T-cell (primary cell): ENCODE measurements at regions not wholly inside any gene's neighbourhood (a gene's known extent, or its start where the extent isn't known, plus 50 kb on each side); places are given as distances from the start of the nearest gene placed in this dataset.

Source experiments
- ATAC-seq, 4 experiments: fragments of 200-7000 bp in 3 of 4; fragments of 150-1000 bp in 1 of 4; cut with Tn5 transposase; replicated peaks in 1 of 4; 1 replicate in 3 of 4; 2 replicates in 1 of 4; pipeline ENCODE4 v1.10.0; 2021; ENCODE audit warnings: moderate library complexity in 3 of 4, mild to moderate bottlenecking in 2 of 4, moderate number of reproducible peaks in 1 of 4
- CTCF ChIA-PET, 2 donors: fragments of 300-600 bp; sonication (Branson Sonifier 250); formaldehyde crosslinking; loops; one replicate each; lab custom pipeline; 2022; ENCODE audit warnings: antibody characterized with exemption in 2 of 2; lab: Charles Lee
- POLR2A ChIA-PET, 2 donors: fragments of 300-600 bp; sonication (Branson Sonifier 250); formaldehyde crosslinking; loops; one replicate each; lab custom pipeline; 2022; ENCODE audit warnings: antibody characterized with exemption in 2 of 2; lab: Charles Lee
- DNase-seq, 35 experiments: peaks; one replicate each; pipeline versions ENCODE4 v3.0.0 to v3.0.0-alpha.2; 2013 to 2023
- H3K27ac ChIP-seq: one replicate; pipeline ENCODE4 v1.5.1; 2013; ENCODE audit warnings: low read length
- H3K27me3 ChIP-seq, 2 experiments: replicated peaks in 1 of 2; 1 replicate in 1 of 2; 2 replicates in 1 of 2; pipeline versions ENCODE4 v1.6.1 to v1.7.0; 2013; ENCODE audit warnings: low read length in 1 of 2, mixed read lengths in 1 of 2; ENCODE audit not compliant: control insufficient read depth in 2 of 2, insufficient read depth in 2 of 2; ENCODE audit errors: extremely low read depth in 1 of 2
- H3K36me3 ChIP-seq, 2 donors: 1 replicate in 1 of 2; 2 replicates in 1 of 2; pipeline versions ENCODE4 v1.6.1 to v1.7.0; 2013; ENCODE audit warnings: low read length in 1 of 2; ENCODE audit not compliant: control insufficient read depth in 2 of 2, insufficient read depth in 1 of 2; ENCODE audit errors: extremely low read depth in 1 of 2
- H3K4me1 ChIP-seq, 2 experiments: 1 replicate in 1 of 2; 2 replicates in 1 of 2; pipeline versions ENCODE4 v1.6.1 to v1.7.0; 2013; ENCODE audit warnings: low read length in 2 of 2, mixed read lengths in 1 of 2; ENCODE audit not compliant: insufficient read depth in 2 of 2, control insufficient read depth in 1 of 2; ENCODE audit errors: extremely low read depth in 1 of 2
- H3K4me3 ChIP-seq, 2 donors: 1 replicate in 1 of 2; 2 replicates in 1 of 2; pipeline versions ENCODE4 v1.5.1 to v1.7.0; 2013; ENCODE audit warnings: mild to moderate bottlenecking in 2 of 2, low read length in 1 of 2, moderate library complexity in 1 of 2; ENCODE audit not compliant: control insufficient read depth in 1 of 2; ENCODE audit errors: extremely low read depth in 1 of 2
- H3K9me3 ChIP-seq: 2 replicates; pipeline ENCODE4 v1.7.0; 2013
- H3K27ac Mint-ChIP-seq, 2 donors: one replicate each; pipeline ENCODE4 v1.8.0; 2020 to 2021; ENCODE audit warnings: mild to moderate bottlenecking in 2 of 2, mixed read lengths in 2 of 2
- H3K27me3 Mint-ChIP-seq, 2 donors: one replicate each; pipeline ENCODE4 v1.8.0; 2021 to 2022; ENCODE audit warnings: mixed read lengths in 2 of 2
- H3K36me3 Mint-ChIP-seq: one replicate; pipeline ENCODE4 v1.8.0; 2021; ENCODE audit warnings: mixed read lengths
- H3K4me1 Mint-ChIP-seq, 3 donors: one replicate each; pipeline ENCODE4 v1.8.0; 2020 to 2022; ENCODE audit warnings: mixed read lengths in 3 of 3, mild to moderate bottlenecking in 1 of 3
- H3K4me3 Mint-ChIP-seq, 3 donors: one replicate each; pipeline ENCODE4 v1.8.0; 2020 to 2022; ENCODE audit warnings: mild to moderate bottlenecking in 3 of 3, mixed read lengths in 3 of 3, moderate library complexity in 3 of 3
- H3K9me3 Mint-ChIP-seq, 3 donors: one replicate each; pipeline ENCODE4 v1.8.0; 2020 to 2022; ENCODE audit warnings: mixed read lengths in 3 of 3
- WGBS: methylation state at CpG from one replicate; pipeline ENCODE4 v1.1.5; 2013; ENCODE audit warnings: missing lambda C conversion rate; ENCODE audit not compliant: insufficient coverage; 5-methylcytosine and 5-hydroxymethylcytosine counted together

GRCh38 chr5:114296191-114296590, 65.7 kb upstream of the KCNN2 start:
- no peaks in the 10 kb centered on the region for H3K9me3 Mint-ChIP-seq

DNA sequence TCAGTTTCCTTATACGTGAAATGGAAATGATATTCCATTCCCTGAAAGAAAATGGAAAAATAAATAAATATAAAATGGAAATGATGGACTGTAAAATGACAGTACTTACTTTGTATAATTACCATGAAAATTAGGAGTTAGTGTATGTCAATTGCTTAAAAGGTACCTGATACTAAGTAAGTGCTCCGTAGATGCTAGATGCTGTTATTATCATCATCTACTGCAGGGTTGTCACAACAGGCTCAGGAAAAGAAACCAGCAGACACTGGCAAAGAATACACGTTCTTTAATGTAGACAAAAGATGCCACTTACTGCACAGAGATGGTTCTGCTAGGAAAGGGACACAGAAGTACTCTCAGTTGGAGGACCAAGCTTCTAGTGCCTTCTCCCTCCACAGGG, 64.0 kb upstream of the KCNN2 start:
- Histone ChIP-seq H3K27ac (no peak overlapping the region), H3K4me1 (no peaks in the 10 kb centered on the region), H3K4me3 (no peak overlapping the region), H3K9me3 (no peaks in the 10 kb centered on the region), H3K36me3 (no peaks in the 10 kb centered on the region), H3K27me3 (no peaks in the 10 kb centered on the region)
- ChIA-PET POLR2A (no interaction called here), CTCF (no interaction called here)
- no peak for DNase-seq
- no peak for ATAC-seq
- no peak overlapping the region for H3K4me3 Mint-ChIP-seq
- WGBS, result 64% methylated on average over 2 of the region's 3 CpGs
- H3K4me1 Mint-ChIP-seq, result no peaks in the 10 kb centered on the region
- H3K9me3 Mint-ChIP-seq, result no peaks in the 10 kb centered on the region
- no peak overlapping the region for H3K27ac Mint-ChIP-seq
- H3K36me3 Mint-ChIP-seq, result no peaks in the 10 kb centered on the region
- no peaks in the 10 kb centered on the region for H3K27me3 Mint-ChIP-seq

More at GRCh38 chr5:114296191-114296590, 65.7 kb upstream of the KCNN2 start:
- H3K36me3 ChIP-seq, result no peaks in the 10 kb centered on the region
- no peaks in the 10 kb centered on the region for H3K36me3 Mint-ChIP-seq
- no peaks in the 10 kb centered on the region for H3K4me1 Mint-ChIP-seq
- H3K9me3 ChIP-seq, result no peaks in the 10 kb centered on the region
- H3K27ac Mint-ChIP-seq, result no peak overlapping the region
- ChIA-PET POLR2A (no interaction called here), CTCF (no interaction called here)
- WGBS, result 80% methylated on average over 1 of the region's 1 CpG
- DNase-seq (no peak), ATAC-seq (no peak)
- H3K27me3 Mint-ChIP-seq, result no peaks in the 10 kb centered on the region
- H3K27me3 ChIP-seq, result no peaks in the 10 kb centered on the region
- H3K4me3 ChIP-seq, result no peak overlapping the region
- H3K27ac ChIP-seq, result no peak overlapping the region
- H3K4me3 Mint-ChIP-seq, result no peak overlapping the region
- H3K4me1 ChIP-seq, result no peaks in the 10 kb centered on the region

DNA sequence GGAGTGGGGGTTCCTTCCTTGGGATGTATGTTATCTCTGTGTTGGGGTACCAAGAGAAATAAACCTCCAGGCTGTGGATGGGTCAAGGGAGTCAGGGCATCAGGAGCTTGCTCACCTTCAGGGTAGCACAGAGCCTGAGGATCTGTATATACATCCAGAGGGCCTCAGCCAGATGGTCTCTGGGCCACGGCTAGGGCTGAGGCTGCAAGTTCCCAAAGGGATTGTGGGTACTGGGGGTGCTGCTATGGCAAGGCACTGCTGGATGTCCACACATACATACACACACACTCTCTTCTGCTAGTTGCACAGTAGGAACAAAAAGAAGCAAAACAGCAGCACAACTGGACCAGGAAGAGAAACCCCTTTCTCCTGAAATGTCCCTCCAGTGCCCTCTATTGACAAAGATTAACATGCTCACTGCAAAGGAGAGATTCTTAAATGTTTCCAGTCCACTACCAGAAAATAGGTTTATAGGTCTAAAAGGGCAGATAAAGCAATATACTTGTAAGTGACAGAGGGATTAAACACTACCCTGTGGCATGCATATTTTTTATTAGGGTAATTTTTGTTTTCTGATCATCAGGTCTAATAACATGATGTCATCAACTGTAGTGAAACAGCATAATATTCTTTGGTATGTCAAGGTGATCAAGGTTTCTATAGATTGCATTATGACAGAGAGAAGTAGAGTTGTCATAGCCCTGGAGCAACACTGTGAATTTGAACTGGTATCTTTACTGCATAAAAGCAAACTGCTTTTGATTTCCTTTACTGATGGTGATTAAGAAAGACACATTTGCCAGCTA, 56.3 kb upstream of the KCNN2 start:
- Mint-ChIP-seq H3K9me3 (no peaks in the 10 kb centered on the region), H3K27me3 (no peaks in the 10 kb centered on the region), H3K27ac (no peak overlapping the region), H3K36me3 (no peaks in the 10 kb centered on the region), H3K4me3 (no peak overlapping the region), H3K4me1 (no peaks in the 10 kb centered on the region)
- no CpG with 5 or more reads among the region's 1 CpG for WGBS
- ATAC-seq, result no peak
- POLR2A ChIA-PET, result no interaction called here
- H3K4me1 ChIP-seq, result no peaks in the 10 kb centered on the region
- no peaks in the 10 kb centered on the region for H3K27me3 ChIP-seq
- H3K27ac ChIP-seq, result no peak overlapping the region
- no peak for DNase-seq
- CTCF ChIA-PET, result interaction anchor here in 1 of 2 donors (0.5 kb wide), 1 partner anchor 15 kb away, joined by 8 read pairs; no protein-coding TSS in a partner anchor
- H3K9me3 ChIP-seq, result no peaks in the 10 kb centered on the region
- H3K36me3 ChIP-seq, result no peaks in the 10 kb centered on the region
- H3K4me3 ChIP-seq, result no peak overlapping the region

DNA sequence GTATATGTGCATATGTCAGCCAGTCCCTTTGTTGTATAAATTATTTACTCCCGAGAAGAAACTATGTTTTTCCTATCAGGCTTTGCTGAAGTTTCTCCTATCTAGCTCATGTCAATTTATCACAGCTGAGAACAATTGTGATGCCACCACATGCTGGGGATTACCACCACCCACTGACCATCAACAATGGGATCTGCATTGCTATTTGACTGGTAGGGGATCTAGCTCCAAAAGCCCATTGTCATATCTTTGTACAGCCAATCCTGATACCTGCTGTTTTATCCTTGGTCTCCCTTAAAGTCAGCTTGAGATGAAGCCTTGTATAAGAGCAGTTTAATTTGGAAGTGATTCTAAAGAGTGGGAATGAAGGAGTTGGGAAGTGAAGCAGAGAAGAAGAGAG, 53.9 kb upstream of the KCNN2 start:
- ChIA-PET POLR2A (no interaction called here), CTCF (interaction anchor here in 1 of 2 donors (0.6 kb wide), 1 partner anchor 1460 kb away, joined by 5 read pairs; no protein-coding TSS in a partner anchor)
- no peak for DNase-seq
- Histone ChIP-seq H3K9me3 (no peaks in the 10 kb centered on the region), H3K27ac (no peak overlapping the region), H3K4me3 (no peak overlapping the region), H3K36me3 (no peaks in the 10 kb centered on the region), H3K4me1 (no peaks in the 10 kb centered on the region), H3K27me3 (no peaks in the 10 kb centered on the region)
- H3K27me3 Mint-ChIP-seq, result no peaks in the 10 kb centered on the region
- ATAC-seq, result no peak
- WGBS, result no CpG with 5 or more reads among the region's 1 CpG
- no peaks in the 10 kb centered on the region for H3K4me1 Mint-ChIP-seq
- peaks cover 0 to under 1% (median 0%) of the 10 kb centered on the region in 3 donors for H3K9me3 Mint-ChIP-seq
- H3K27ac Mint-ChIP-seq, result no peak overlapping the region
- no peak overlapping the region for H3K4me3 Mint-ChIP-seq
- H3K36me3 Mint-ChIP-seq, result no peaks in the 10 kb centered on the region

DNA sequence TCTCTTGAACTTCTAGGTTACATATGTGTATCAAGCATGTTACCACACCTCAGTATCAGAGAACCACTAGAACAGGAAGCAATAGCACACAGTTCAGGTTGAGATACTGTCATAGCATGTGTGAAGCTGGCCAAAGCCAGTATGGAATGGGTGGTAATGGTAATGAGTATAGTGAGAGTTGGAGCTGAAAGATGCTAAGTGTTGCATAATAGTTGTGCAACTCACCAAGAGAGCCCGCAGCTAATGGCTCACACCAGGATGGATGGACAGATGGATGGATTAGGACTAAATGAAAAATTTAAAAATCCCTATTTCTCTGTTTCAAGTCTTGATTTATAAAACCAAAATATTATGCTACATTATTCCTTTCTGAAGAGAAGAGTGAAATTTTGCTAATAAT, 53.4 kb upstream of the KCNN2 start:
- CTCF ChIA-PET, result interaction anchor here in 1 of 2 donors (0.6 kb wide), 1 partner anchor 1460 kb away, joined by 5 read pairs; no protein-coding TSS in a partner anchor
- H3K9me3 Mint-ChIP-seq, result peaks cover 0 to 4% (median 0%) of the 10 kb centered on the region in 3 donors
- H3K27ac Mint-ChIP-seq, result no peak overlapping the region
- Histone ChIP-seq H3K9me3 (no peaks in the 10 kb centered on the region), H3K4me1 (no peaks in the 10 kb centered on the region), H3K4me3 (no peak overlapping the region), H3K27ac (no peak overlapping the region), H3K27me3 (no peaks in the 10 kb centered on the region), H3K36me3 (no peaks in the 10 kb centered on the region)
- H3K4me3 Mint-ChIP-seq, result no peak overlapping the region
- no peaks in the 10 kb centered on the region for H3K36me3 Mint-ChIP-seq
- DNase-seq (no peak), ATAC-seq (no peak)
- POLR2A ChIA-PET, result interaction anchor here in 1 of 2 donors (0.5 kb wide), 1 partner anchor 1642 kb away, joined by 3 read pairs; no protein-coding TSS in a partner anchor
- no CpG with 5 or more reads among the region's 1 CpG for WGBS
- no peaks in the 10 kb centered on the region for H3K27me3 Mint-ChIP-seq
- H3K4me1 Mint-ChIP-seq, result no peaks in the 10 kb centered on the region

DNA sequence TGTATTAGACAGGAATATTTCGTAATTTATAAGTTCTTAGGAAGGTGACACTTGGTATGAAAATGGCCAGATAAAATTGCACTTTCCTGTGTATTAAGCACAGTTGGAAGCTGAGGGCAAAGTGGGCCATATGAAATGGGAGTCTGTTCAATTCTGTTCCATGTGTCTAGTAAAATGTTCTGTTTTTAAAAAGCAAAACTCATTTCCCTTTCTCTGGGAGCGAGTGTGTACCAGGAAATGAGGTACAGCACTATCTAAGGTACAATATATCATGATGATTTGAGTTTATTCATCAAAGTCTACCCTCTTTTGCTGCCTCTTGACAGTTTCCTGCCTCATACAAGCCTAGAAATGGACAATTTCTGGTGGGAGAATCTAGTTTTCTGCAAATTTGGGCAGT, 51.2 kb upstream of the KCNN2 start:
- Histone ChIP-seq H3K4me1 (no peaks in the 10 kb centered on the region), H3K27ac (no peak overlapping the region), H3K27me3 (no peaks in the 10 kb centered on the region), H3K9me3 (no peaks in the 10 kb centered on the region), H3K4me3 (no peak overlapping the region), H3K36me3 (no peaks in the 10 kb centered on the region)
- Mint-ChIP-seq H3K27ac (no peak overlapping the region), H3K27me3 (no peaks in the 10 kb centered on the region), H3K36me3 (no peaks in the 10 kb centered on the region), H3K9me3 (peaks cover 0 to 4% (median 0%) of the 10 kb centered on the region in 3 donors), H3K4me1 (no peaks in the 10 kb centered on the region), H3K4me3 (no peak overlapping the region)
- POLR2A ChIA-PET, result no interaction called here
- CTCF ChIA-PET, result interaction anchor here in 1 of 2 donors (0.5 kb wide), 1 partner anchor 839 kb away, joined by 5 read pairs; no protein-coding TSS in a partner anchor
- DNase-seq (no peak), ATAC-seq (no peak)
- WGBS, result 67% methylated on average over 1 of the region's 2 CpGs
